ENCODE measurements at regions not wholly inside any gene's neighbourhood (a gene's known extent, or its start where the extent isn't known, plus 50 kb on each side); places are given as distances from the start of the nearest gene placed in this dataset.

DNA sequence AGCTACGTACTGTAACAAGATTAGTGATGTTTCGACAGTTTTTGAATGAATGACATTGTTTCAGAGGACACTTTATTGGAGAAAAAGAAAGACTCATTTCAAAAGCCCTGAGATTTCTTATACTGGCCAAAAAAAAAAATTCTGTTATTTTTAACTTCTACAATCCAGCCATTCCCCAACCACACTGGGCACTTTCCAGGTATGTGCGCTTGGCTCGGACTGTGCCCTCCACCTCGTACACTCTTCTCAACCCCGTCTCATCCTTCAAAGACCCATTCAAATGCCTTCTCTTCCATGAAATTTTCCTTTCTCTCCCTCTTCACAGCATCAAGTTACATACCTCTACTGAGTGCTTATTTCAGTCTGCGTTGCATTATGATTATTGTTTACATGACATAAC, 328.5 kb upstream of the SOX2 start:
- no peak for TF ChIP-seq EZH2 (IDR thresholded peaks at IDR 0.05; ENCODE audit: low read length)
- TF ChIP-seq CTCF (optimal IDR thresholded peaks at IDR 0.05 in 1 of 3, IDR thresholded peaks at IDR 0.05 in 1 of 3, conservative IDR thresholded peaks at IDR 0.05 in 1 of 3; ENCODE audit: extremely low read depth in 1 of 3, insufficient read depth in 2 of 3, low read length in 3 of 3), result no peak
- DNase-seq (ENCODE audit: low read depth, low spot score) (no peak), FAIRE-seq (no peak)
- no peak overlapping the region for H3K4me3 ChIP-seq (ENCODE audit: control insufficient read depth in 2 of 3, extremely low read depth in 1 of 3, insufficient read depth in 2 of 3, low read depth in 1 of 3, low read length in 3 of 3)
- dilution Hi-C loops (cut with MboI; ENCODE audit: extremely low pct_ligation_motif_present, low sequenced_read_pairs), result no loop called here
- H2AFZ ChIP-seq (ENCODE audit: control insufficient read depth, low read length), result no peak overlapping the region
- no peak overlapping the region for H3K9ac ChIP-seq (ENCODE audit: control insufficient read depth, extremely low read depth, insufficient read depth, low read length)
- H3K27ac ChIP-seq (ENCODE audit: control insufficient read depth, insufficient read depth, low read length), result no peak overlapping the region
- H3K79me2 ChIP-seq (ENCODE audit: control insufficient read depth, insufficient read depth, low read length), result no peaks in the 10 kb centered on the region
- H3K27me3 ChIP-seq (ENCODE audit: control insufficient read depth, extremely low read depth, insufficient read depth, low read length), result no peaks in the 10 kb centered on the region
- no peaks in the 10 kb centered on the region for H3K4me1 ChIP-seq (ENCODE audit: control insufficient read depth, extremely low read depth, insufficient read depth, low read length)
- no peaks in the 10 kb centered on the region for H4K20me1 ChIP-seq (ENCODE audit: control insufficient read depth, extremely low read depth, insufficient read depth, low read length)
- no peak overlapping the region for H3K4me2 ChIP-seq (ENCODE audit: control insufficient read depth, extremely low read depth, insufficient read depth, low read depth, low read length)
- no peaks in the 10 kb centered on the region for H3K9me1 ChIP-seq (ENCODE audit: control insufficient read depth, extremely low read depth, insufficient read depth, low read length)
- H3K36me3 ChIP-seq (ENCODE audit: control insufficient read depth in 2 of 2, extremely low read depth in 1 of 2, insufficient read depth in 2 of 2, low read length in 2 of 2), result no peaks in the 10 kb centered on the region
- H3K9me3 ChIP-seq (ENCODE audit: control insufficient read depth, low read depth, low read length), result no peaks in the 10 kb centered on the region

DNA sequence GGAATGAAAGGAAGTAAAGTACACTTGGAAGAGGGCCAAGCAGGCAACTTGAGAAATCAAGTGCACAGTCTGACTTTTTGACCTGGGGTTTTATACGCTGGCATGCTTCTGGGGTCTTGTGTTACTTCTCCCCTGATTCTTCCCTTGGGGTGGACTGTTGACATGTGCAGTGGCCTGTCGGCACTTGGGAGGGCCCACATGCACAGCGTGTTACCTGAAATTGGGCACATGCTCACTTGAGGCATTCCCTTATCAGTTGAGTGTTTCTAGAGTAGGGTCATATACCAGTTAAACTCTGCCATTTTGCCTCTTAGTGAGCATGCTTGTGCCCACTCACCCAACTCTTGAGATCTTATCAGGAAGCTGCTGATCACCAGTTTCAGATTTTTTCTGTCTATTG, 329.1 kb upstream of the SOX2 start:
- dilution Hi-C loops (cut with MboI; ENCODE audit: extremely low pct_ligation_motif_present, low sequenced_read_pairs), result no loop called here
- FAIRE-seq, result no peak
- Histone ChIP-seq H3K79me2 (ENCODE audit: control insufficient read depth, insufficient read depth, low read length) (no peaks in the 10 kb centered on the region), H3K4me2 (ENCODE audit: control insufficient read depth, extremely low read depth, insufficient read depth, low read depth, low read length) (no peak overlapping the region), H3K27ac (ENCODE audit: control insufficient read depth, insufficient read depth, low read length) (no peak overlapping the region), H3K9me3 (ENCODE audit: control insufficient read depth, low read depth, low read length) (no peaks in the 10 kb centered on the region), H3K36me3 (ENCODE audit: control insufficient read depth in 2 of 2, extremely low read depth in 1 of 2, insufficient read depth in 2 of 2, low read length in 2 of 2) (no peaks in the 10 kb centered on the region), H2AFZ (ENCODE audit: control insufficient read depth, low read length) (no peak overlapping the region), H3K9ac (ENCODE audit: control insufficient read depth, extremely low read depth, insufficient read depth, low read length) (no peak overlapping the region), H3K4me1 (ENCODE audit: control insufficient read depth, extremely low read depth, insufficient read depth, low read length) (no peaks in the 10 kb centered on the region), H3K9me1 (ENCODE audit: control insufficient read depth, extremely low read depth, insufficient read depth, low read length) (no peaks in the 10 kb centered on the region), H4K20me1 (ENCODE audit: control insufficient read depth, extremely low read depth, insufficient read depth, low read length) (no peaks in the 10 kb centered on the region), H3K27me3 (ENCODE audit: control insufficient read depth, extremely low read depth, insufficient read depth, low read length) (no peaks in the 10 kb centered on the region), H3K4me3 (ENCODE audit: control insufficient read depth in 2 of 3, extremely low read depth in 1 of 3, insufficient read depth in 2 of 3, low read depth in 1 of 3, low read length in 3 of 3) (no peak overlapping the region)
- no peak for TF ChIP-seq EZH2 (IDR thresholded peaks at IDR 0.05; ENCODE audit: low read length)
- DNase-seq (ENCODE audit: low read depth, low spot score), result no peak

DNA sequence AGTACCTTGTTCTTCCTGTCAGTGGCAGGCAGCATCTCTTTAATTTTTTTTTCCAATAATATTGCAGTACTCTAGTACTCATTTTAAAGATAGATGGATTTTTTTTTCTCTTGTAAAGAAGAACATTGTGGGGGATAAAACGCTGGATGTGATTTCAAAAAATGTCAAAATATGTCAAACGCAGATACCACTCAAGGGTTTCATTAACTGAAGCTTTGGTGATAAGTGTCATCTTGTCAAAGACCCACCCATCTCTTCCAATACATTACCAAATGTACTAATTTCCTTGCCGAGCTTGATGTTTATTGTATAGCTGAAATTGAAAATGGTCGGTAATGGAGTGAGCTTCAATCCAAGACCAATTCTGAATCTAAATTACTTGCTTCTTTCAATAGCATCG, 332.4 kb upstream of the SOX2 start:
- H3K27ac ChIP-seq (ENCODE audit: control insufficient read depth, insufficient read depth, low read length), result no peak overlapping the region
- H4K20me1 ChIP-seq (ENCODE audit: control insufficient read depth, extremely low read depth, insufficient read depth, low read length), result no peaks in the 10 kb centered on the region
- no peaks in the 10 kb centered on the region for H3K36me3 ChIP-seq (ENCODE audit: control insufficient read depth in 2 of 2, extremely low read depth in 1 of 2, insufficient read depth in 2 of 2, low read length in 2 of 2)
- no peaks in the 10 kb centered on the region for H3K79me2 ChIP-seq (ENCODE audit: control insufficient read depth, insufficient read depth, low read length)
- no peak overlapping the region for H3K9ac ChIP-seq (ENCODE audit: control insufficient read depth, extremely low read depth, insufficient read depth, low read length)
- H3K4me3 ChIP-seq (ENCODE audit: control insufficient read depth in 2 of 3, extremely low read depth in 1 of 3, insufficient read depth in 2 of 3, low read depth in 1 of 3, low read length in 3 of 3), result no peak overlapping the region
- H3K9me1 ChIP-seq (ENCODE audit: control insufficient read depth, extremely low read depth, insufficient read depth, low read length), result no peaks in the 10 kb centered on the region
- H3K27me3 ChIP-seq (ENCODE audit: control insufficient read depth, extremely low read depth, insufficient read depth, low read length), result no peaks in the 10 kb centered on the region
- TF ChIP-seq EZH2 (IDR thresholded peaks at IDR 0.05; ENCODE audit: low read length) (no peak), CTCF (optimal IDR thresholded peaks at IDR 0.05 in 1 of 3, IDR thresholded peaks at IDR 0.05 in 1 of 3, conservative IDR thresholded peaks at IDR 0.05 in 1 of 3; ENCODE audit: extremely low read depth in 1 of 3, insufficient read depth in 2 of 3, low read length in 3 of 3) (no peak)
- no peak for DNase-seq (ENCODE audit: low read depth, low spot score)
- no peaks in the 10 kb centered on the region for H3K4me1 ChIP-seq (ENCODE audit: control insufficient read depth, extremely low read depth, insufficient read depth, low read length)
- dilution Hi-C loops (cut with MboI; ENCODE audit: extremely low pct_ligation_motif_present, low sequenced_read_pairs), result no loop called here
- no peak for FAIRE-seq
- no peak overlapping the region for H3K4me2 ChIP-seq (ENCODE audit: control insufficient read depth, extremely low read depth, insufficient read depth, low read depth, low read length)
- H2AFZ ChIP-seq (ENCODE audit: control insufficient read depth, low read length), result no peak overlapping the region
- H3K9me3 ChIP-seq (ENCODE audit: control insufficient read depth, low read depth, low read length), result no peaks in the 10 kb centered on the region
